Smooth muscle cell (in vitro differentiated cells): ENCODE measurements at regions not wholly inside any gene's neighbourhood (a gene's known extent, or its start where the extent isn't known, plus 50 kb on each side); places are given as distances from the start of the nearest gene placed in this dataset.

ENCODE experiments used
- DNase-seq: peaks from one replicate; lab custom pipeline; 2025; ENCODE audit not compliant: unreplicated experiment; lab: John Stamatoyannopoulos, UW
- H2AFZ ChIP-seq: fragments of 200-600 bp; sonication (generic); 2 replicates; pipeline ENCODE4 v1.6.0; 2016; ENCODE audit warnings: antibody characterized with exemption, low read depth, mild to moderate bottlenecking
- H3F3A ChIP-seq: fragments of 200-600 bp; sonication (generic); 2 replicates; pipeline ENCODE4 v1.6.0; 2017; ENCODE audit warnings: antibody characterized with exemption, low read depth
- H3K27ac ChIP-seq: fragments of 200-600 bp; sonication (generic); 2 replicates; pipeline ENCODE4 v1.5.1; 2016; ENCODE audit warnings: low read depth, mild to moderate bottlenecking
- H3K27me3 ChIP-seq: fragments of 200-600 bp; sonication (generic); 2 replicates; pipeline ENCODE4 v1.6.1; 2016; ENCODE audit warnings: low read depth, mild to moderate bottlenecking
- H3K36me3 ChIP-seq: fragments of 200-600 bp; sonication (generic); 2 replicates; pipeline ENCODE4 v1.5.1; 2016; ENCODE audit warnings: low read depth
- H3K4me1 ChIP-seq: fragments of 200-600 bp; sonication (generic); 2 replicates; pipeline ENCODE4 v1.5.1; 2016; ENCODE audit warnings: low read depth
- H3K4me2 ChIP-seq: fragments of 200-600 bp; sonication (generic); 2 replicates; pipeline ENCODE4 v1.6.0; 2016; ENCODE audit warnings: mild to moderate bottlenecking
- H3K4me3 ChIP-seq: fragments of 200-600 bp; sonication (generic); 2 replicates; pipeline ENCODE4 v1.5.1; 2016; ENCODE audit warnings: mild to moderate bottlenecking
- H3K79me2 ChIP-seq: fragments of 200-600 bp; sonication (generic); 2 replicates; pipeline ENCODE4 v1.6.0; 2016; ENCODE audit warnings: low read depth, mild to moderate bottlenecking
- H3K9ac ChIP-seq: fragments of 200-600 bp; sonication (generic); 2 replicates; pipeline ENCODE4 v1.6.0; 2016; ENCODE audit warnings: low read depth
- H3K9me3 ChIP-seq: fragments of 200-600 bp; sonication (generic); replicated peaks from 2 replicates; pipeline ENCODE4 v1.5.1; 2016; ENCODE audit warnings: low read depth
- H4K20me1 ChIP-seq: fragments of 200-600 bp; sonication (generic); 2 replicates; pipeline ENCODE4 v1.6.0; 2016; ENCODE audit warnings: low read depth
- WGBS: methylation state at CpG from one replicate; pipeline ENCODE4 v1.1.7; 2016; ENCODE audit warnings: low lambda C conversion rate; 5-methylcytosine and 5-hydroxymethylcytosine counted together
- TF ChIP-seq, protein P1 (sequence below): fragments of 200-600 bp; sonication (generic); IDR thresholded peaks from 2 replicates; pipeline ENCODE4 v1.5.1; 2017; ENCODE audit warnings: borderline replicate concordance, mild to moderate bottlenecking, antibody characterized with exemption; ENCODE audit not compliant: insufficient read depth, poor library complexity, severe bottlenecking

DNA sequence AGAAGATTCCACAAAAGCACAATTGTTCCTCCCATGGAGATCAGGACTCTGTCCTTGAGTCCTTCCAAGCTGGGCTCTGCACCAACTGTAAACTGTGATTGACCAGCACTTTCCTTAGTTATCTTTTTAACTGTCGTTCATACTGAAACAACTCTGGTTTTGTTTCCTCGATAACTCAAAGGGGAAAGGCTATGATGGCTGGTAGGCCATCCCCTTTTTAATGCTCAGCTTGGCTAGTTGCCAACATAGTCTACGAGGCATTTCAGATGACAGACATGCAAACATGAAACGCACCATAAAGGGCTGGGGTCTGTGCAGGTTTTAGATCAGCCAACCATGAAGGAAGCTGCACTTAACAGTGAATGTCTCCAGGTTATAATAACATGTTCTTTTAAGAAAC, 497.1 kb upstream of the ARID1B start:
- Histone ChIP-seq H3K36me3 (no peaks in the 10 kb centered on the region), H4K20me1 (no peaks in the 10 kb centered on the region), H3F3A (no peaks in the 10 kb centered on the region), H3K9ac (no peak overlapping the region), H3K4me3 (no peak overlapping the region), H2AFZ (no peak overlapping the region), H3K4me2 (no peak overlapping the region), H3K79me2 (no peaks in the 10 kb centered on the region), H3K9me3 (no peaks in the 10 kb centered on the region), H3K4me1 (no peaks in the 10 kb centered on the region), H3K27me3 (no peaks in the 10 kb centered on the region), H3K27ac (no peak overlapping the region)
- WGBS = 69% methylated on average over 4 of the region's 4 CpGs
- TF ChIP-seq, protein P1, sequence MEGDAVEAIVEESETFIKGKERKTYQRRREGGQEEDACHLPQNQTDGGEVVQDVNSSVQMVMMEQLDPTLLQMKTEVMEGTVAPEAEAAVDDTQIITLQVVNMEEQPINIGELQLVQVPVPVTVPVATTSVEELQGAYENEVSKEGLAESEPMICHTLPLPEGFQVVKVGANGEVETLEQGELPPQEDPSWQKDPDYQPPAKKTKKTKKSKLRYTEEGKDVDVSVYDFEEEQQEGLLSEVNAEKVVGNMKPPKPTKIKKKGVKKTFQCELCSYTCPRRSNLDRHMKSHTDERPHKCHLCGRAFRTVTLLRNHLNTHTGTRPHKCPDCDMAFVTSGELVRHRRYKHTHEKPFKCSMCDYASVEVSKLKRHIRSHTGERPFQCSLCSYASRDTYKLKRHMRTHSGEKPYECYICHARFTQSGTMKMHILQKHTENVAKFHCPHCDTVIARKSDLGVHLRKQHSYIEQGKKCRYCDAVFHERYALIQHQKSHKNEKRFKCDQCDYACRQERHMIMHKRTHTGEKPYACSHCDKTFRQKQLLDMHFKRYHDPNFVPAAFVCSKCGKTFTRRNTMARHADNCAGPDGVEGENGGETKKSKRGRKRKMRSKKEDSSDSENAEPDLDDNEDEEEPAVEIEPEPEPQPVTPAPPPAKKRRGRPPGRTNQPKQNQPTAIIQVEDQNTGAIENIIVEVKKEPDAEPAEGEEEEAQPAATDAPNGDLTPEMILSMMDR = no peak
- DNase-seq = no peak

DNA sequence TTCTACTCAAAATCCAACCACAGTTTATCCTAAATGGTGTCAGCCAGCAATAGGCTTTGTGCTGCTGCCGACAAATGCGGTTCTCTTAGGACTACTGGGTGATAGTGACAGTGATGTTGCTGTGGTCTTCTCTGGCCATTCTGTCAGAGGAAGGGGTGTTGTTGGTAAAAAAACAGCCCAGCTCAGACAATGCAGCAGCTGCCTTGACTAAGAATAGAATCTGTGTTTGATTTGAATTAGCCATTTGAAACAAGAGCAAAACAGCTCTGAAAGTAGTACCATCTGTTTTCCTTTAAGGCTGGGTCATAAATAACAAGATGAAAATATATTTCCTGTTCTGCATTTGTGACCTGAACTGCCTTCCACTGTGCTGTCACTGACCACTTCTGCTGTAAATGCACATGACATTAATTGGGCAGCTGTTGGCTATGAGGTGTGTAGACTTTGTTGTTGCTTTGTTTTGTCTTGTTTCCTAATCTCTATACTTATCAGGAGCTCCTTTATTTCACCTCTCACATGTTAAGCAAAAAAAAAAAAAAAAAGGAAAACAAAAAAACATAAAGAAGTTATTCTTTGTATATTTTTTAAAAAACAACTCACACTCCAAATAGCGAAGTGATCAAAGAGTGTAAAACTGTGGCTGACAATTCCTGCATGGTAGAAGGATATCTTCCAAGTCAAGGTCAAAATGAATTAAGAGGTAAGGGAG, 497.8 kb upstream of the ARID1B start:
- H3K4me3 ChIP-seq = no peak overlapping the region
- H4K20me1 ChIP-seq = no peaks in the 10 kb centered on the region
- H3K9ac ChIP-seq = no peak overlapping the region
- no peak for DNase-seq
- H2AFZ ChIP-seq = no peak overlapping the region
- no peaks in the 10 kb centered on the region for H3K4me1 ChIP-seq
- no peak overlapping the region for H3K4me2 ChIP-seq
- H3K27ac ChIP-seq = no peak overlapping the region
- H3K27me3 ChIP-seq = no peaks in the 10 kb centered on the region
- no peaks in the 10 kb centered on the region for H3K9me3 ChIP-seq
- H3F3A ChIP-seq = no peaks in the 10 kb centered on the region
- H3K36me3 ChIP-seq = no peaks in the 10 kb centered on the region
- TF ChIP-seq, protein P1 = no peak
- 79% methylated on average over 3 of the region's 3 CpGs for WGBS
- H3K79me2 ChIP-seq = no peaks in the 10 kb centered on the region

DNA sequence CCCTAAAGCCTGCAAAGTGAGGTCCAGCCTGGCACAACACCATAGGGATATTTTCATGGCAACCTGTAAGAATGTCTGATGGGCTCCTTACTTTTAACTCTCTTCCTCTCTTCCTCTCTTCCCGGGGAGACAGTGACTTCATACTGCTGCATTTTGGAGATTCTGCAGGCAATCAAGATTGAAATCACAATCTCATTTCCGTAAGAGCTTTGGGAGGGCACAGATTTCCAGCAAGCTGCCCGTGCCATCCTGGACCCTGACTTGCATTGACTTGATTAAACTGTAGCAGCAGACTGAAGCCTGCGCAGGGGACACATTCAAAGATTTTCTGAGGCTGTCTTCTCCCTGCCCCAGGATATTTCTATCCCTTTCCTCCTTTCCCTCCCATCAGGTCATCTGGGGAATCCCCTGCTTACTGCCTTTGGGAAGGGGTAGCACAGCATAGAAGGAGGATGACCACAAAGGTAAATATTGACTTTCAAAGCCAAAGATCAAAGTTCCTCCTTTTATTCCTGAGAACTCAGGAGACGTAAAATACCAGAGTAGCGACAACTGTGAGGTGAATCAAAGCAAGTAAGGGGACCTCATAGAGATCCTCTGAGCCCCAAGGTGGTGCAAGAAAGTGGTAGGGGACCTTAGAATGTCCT, 504.0 kb upstream of the ARID1B start:
- no peaks in the 10 kb centered on the region for H4K20me1 ChIP-seq
- no peak overlapping the region for H3K27ac ChIP-seq
- 85% methylated on average over 6 of the region's 6 CpGs for WGBS
- H3K9ac ChIP-seq = no peak overlapping the region
- H3K36me3 ChIP-seq = no peaks in the 10 kb centered on the region
- H3K4me1 ChIP-seq = no peaks in the 10 kb centered on the region
- TF ChIP-seq, protein P1 = no peak
- no peak overlapping the region for H3K4me3 ChIP-seq
- no peaks in the 10 kb centered on the region for H3K79me2 ChIP-seq
- no peak overlapping the region for H2AFZ ChIP-seq
- no peak for DNase-seq
- H3K4me2 ChIP-seq = no peak overlapping the region
- no peaks in the 10 kb centered on the region for H3F3A ChIP-seq
- H3K27me3 ChIP-seq = no peaks in the 10 kb centered on the region
- H3K9me3 ChIP-seq = no peaks in the 10 kb centered on the region
